ENCODE measurements at regions not wholly inside any gene's neighbourhood (a gene's known extent, or its start where the extent isn't known, plus 50 kb on each side); places are given as distances from the start of the nearest gene placed in this dataset.

DNA sequence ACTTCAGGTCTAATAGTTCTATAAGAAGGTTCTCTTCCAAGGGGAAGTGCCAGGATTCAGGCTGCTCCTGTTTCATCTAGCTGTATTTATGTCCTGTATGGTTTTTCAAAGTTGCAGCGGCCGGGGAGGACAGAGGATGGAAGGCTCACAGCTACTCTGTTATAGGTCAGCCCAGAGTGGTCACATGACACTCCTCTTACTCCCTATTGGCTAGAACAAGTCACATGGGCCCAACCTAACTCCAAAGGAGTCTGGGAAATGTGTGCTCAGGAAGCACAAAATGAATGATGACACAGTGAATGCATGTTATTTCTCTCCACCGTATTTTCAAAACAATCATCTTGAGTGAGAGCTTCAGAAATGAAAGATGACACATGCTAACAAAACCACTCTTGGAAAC lies 645.1 kb upstream of the RBFOX1 start:
- Histone ChIP-seq H3K9me3 (ENCODE audit: control insufficient read depth in 1 of 2, insufficient read depth in 1 of 2, low read depth in 1 of 2, low read length in 2 of 2) (no peaks in the 10 kb centered on the region), H3K4me2 (ENCODE audit: low read length) (no peak overlapping the region), H3K27me3 (ENCODE audit: insufficient read depth, low read length) (no peaks in the 10 kb centered on the region), H3K79me2 (ENCODE audit: insufficient read depth, low read length) (no peaks in the 10 kb centered on the region), H3K4me3 (replicated peaks in 1 of 2; ENCODE audit: low read depth in 1 of 2, low read length in 2 of 2) (no peak overlapping the region), H4K20me1 (ENCODE audit: insufficient read depth) (no peaks in the 10 kb centered on the region), H2AFZ (ENCODE audit: low read depth, low read length, poor library complexity, severe bottlenecking) (no peak overlapping the region), H3K9me2 (ENCODE audit: insufficient read depth) (no peaks in the 10 kb centered on the region), H3K36me3 (ENCODE audit: control insufficient read depth in 1 of 2, insufficient read depth in 2 of 2, low read length in 2 of 2) (no peaks in the 10 kb centered on the region), H3K27ac (ENCODE audit: low read depth, low read length) (no peak overlapping the region), H3K4me1 (ENCODE audit: control insufficient read depth in 1 of 2, insufficient read depth in 2 of 2, low read length in 2 of 2) (no peaks in the 10 kb centered on the region), H3K9ac (ENCODE audit: low read length) (no peak overlapping the region)
- POLR2A ChIA-PET, result no interaction called here
- no peak for TF ChIP-seq SIN3A (IDR thresholded peaks at IDR 0.05; ENCODE audit: low read depth)
- no peak for TF ChIP-seq FOSL1 (IDR thresholded peaks at IDR 0.05; ENCODE audit: low read depth)
- TF ChIP-seq, protein P1, sequence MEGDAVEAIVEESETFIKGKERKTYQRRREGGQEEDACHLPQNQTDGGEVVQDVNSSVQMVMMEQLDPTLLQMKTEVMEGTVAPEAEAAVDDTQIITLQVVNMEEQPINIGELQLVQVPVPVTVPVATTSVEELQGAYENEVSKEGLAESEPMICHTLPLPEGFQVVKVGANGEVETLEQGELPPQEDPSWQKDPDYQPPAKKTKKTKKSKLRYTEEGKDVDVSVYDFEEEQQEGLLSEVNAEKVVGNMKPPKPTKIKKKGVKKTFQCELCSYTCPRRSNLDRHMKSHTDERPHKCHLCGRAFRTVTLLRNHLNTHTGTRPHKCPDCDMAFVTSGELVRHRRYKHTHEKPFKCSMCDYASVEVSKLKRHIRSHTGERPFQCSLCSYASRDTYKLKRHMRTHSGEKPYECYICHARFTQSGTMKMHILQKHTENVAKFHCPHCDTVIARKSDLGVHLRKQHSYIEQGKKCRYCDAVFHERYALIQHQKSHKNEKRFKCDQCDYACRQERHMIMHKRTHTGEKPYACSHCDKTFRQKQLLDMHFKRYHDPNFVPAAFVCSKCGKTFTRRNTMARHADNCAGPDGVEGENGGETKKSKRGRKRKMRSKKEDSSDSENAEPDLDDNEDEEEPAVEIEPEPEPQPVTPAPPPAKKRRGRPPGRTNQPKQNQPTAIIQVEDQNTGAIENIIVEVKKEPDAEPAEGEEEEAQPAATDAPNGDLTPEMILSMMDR (IDR thresholded peaks at IDR 0.05 in 2 of 3, conservative IDR thresholded peaks at IDR 0.05 in 1 of 3; ENCODE audit: borderline replicate concordance in 1 of 3, insufficient read depth in 1 of 3, low read depth in 2 of 3, low read length in 2 of 3), result no peak
- no peak for TF ChIP-seq ZFX (IDR thresholded peaks at IDR 0.05)
- no peak for TF ChIP-seq RAD21 (IDR thresholded peaks at IDR 0.05; ENCODE audit: low read depth)
- no peak for TF ChIP-seq JUND (IDR thresholded peaks at IDR 0.05)
- TF ChIP-seq, protein P2, sequence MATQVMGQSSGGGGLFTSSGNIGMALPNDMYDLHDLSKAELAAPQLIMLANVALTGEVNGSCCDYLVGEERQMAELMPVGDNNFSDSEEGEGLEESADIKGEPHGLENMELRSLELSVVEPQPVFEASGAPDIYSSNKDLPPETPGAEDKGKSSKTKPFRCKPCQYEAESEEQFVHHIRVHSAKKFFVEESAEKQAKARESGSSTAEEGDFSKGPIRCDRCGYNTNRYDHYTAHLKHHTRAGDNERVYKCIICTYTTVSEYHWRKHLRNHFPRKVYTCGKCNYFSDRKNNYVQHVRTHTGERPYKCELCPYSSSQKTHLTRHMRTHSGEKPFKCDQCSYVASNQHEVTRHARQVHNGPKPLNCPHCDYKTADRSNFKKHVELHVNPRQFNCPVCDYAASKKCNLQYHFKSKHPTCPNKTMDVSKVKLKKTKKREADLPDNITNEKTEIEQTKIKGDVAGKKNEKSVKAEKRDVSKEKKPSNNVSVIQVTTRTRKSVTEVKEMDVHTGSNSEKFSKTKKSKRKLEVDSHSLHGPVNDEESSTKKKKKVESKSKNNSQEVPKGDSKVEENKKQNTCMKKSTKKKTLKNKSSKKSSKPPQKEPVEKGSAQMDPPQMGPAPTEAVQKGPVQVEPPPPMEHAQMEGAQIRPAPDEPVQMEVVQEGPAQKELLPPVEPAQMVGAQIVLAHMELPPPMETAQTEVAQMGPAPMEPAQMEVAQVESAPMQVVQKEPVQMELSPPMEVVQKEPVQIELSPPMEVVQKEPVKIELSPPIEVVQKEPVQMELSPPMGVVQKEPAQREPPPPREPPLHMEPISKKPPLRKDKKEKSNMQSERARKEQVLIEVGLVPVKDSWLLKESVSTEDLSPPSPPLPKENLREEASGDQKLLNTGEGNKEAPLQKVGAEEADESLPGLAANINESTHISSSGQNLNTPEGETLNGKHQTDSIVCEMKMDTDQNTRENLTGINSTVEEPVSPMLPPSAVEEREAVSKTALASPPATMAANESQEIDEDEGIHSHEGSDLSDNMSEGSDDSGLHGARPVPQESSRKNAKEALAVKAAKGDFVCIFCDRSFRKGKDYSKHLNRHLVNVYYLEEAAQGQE (IDR thresholded peaks at IDR 0.05; ENCODE audit: low read depth), result no peak
- TF ChIP-seq ZNF274 (IDR thresholded peaks at IDR 0.05; ENCODE audit: low read depth, low read length), result no peak
- TF ChIP-seq SRF (IDR thresholded peaks at IDR 0.05; ENCODE audit: low read depth), result no peak
- no peak for TF ChIP-seq EZH2phosphoT487 (IDR thresholded peaks at IDR 0.05; ENCODE audit: borderline replicate concordance)
- no peak for TF ChIP-seq EZH2 (IDR thresholded peaks at IDR 0.05)
- no peak for TF ChIP-seq ELF1 (IDR thresholded peaks at IDR 0.05; ENCODE audit: borderline replicate concordance, low read depth)
- BruUV-seq (replicated peaks), result no TSS peak
- CTCF ChIA-PET, result no interaction called here
- ATAC-seq (no peak), DNase-seq (ENCODE audit: low read depth, low spot score) (no peak)
- intact Hi-C loops (cut with micrococcal nuclease), result no loop called here
- RAD21 ChIA-PET (ENCODE audit: low non-redundant PET in 1 of 2, low total read pairs in 2 of 2, uncharacterized antibody in 2 of 2, unreplicated experiment in 2 of 2), result no interaction called here
